Caco-2 (cell line): ENCODE measurements at regions not wholly inside any gene's neighbourhood (a gene's known extent, or its start where the extent isn't known, plus 50 kb on each side); places are given as distances from the start of the nearest gene placed in this dataset.

Experiments used
- BruUV-seq: library from RNA; stranded (reverse); fragments of 400-500 nt; replicated peaks from 2 replicates; lab custom pipeline; 2021; lab: Mats Ljungman, UMichigan
- CTCF ChIA-PET: fragments of 300-600 bp; sonication (Branson Sonifier 250); formaldehyde crosslinking; loops from one replicate; lab custom pipeline; 2022; ENCODE audit warnings: antibody characterized with exemption; lab: Charles Lee
- POLR2A ChIA-PET: fragments of 300-600 bp; sonication (Branson Sonifier 250); formaldehyde crosslinking; loops from one replicate; lab custom pipeline; 2022; ENCODE audit warnings: antibody characterized with exemption; lab: Charles Lee
- DNase-seq, 2 experiments: peaks; one replicate each; pipeline versions ENCODE4 v3.0.0 to v3.0.0-alpha.2; 2020 to 2022
- H3K27me3 ChIP-seq: replicated peaks from 2 replicates; pipeline ENCODE4 v1.6.0; 2011; ENCODE audit warnings: low read length; ENCODE audit not compliant: control insufficient read depth, insufficient read depth
- H3K36me3 ChIP-seq: 2 replicates; pipeline ENCODE4 v1.5.1; 2011; ENCODE audit warnings: low read length; ENCODE audit not compliant: control insufficient read depth, insufficient read depth
- H3K4me1 ChIP-seq: fragments of 250-450 bp; sonication (Bioruptor Pico); 2 replicates; pipeline ENCODE4 v1.5.1; 2020; ENCODE audit warnings: mild to moderate bottlenecking
- H3K4me3 ChIP-seq: 2 replicates; pipeline ENCODE4 v1.5.1; 2011; ENCODE audit warnings: low read depth, mild to moderate bottlenecking, control low read depth, low read length
- H3K9me3 ChIP-seq: fragments of 250-450 bp; sonication (Bioruptor Pico); 2 replicates; pipeline ENCODE4 v1.5.1; 2020; ENCODE audit warnings: mild to moderate bottlenecking, moderate library complexity
- H3K27ac Mint-ChIP-seq: one replicate; pipeline ENCODE4 v1.8.0; 2022; ENCODE audit warnings: mixed read lengths; ENCODE audit not compliant: unreplicated experiment
- H3K27me3 Mint-ChIP-seq: one replicate; pipeline ENCODE4 v1.8.0; 2022; ENCODE audit warnings: mixed read lengths; ENCODE audit not compliant: insufficient read depth, unreplicated experiment
- H3K36me3 Mint-ChIP-seq: one replicate; pipeline ENCODE4 v1.8.0; 2022; ENCODE audit warnings: mild to moderate bottlenecking, mixed read lengths; ENCODE audit not compliant: insufficient read depth, unreplicated experiment
- H3K4me1 Mint-ChIP-seq: one replicate; pipeline ENCODE4 v1.8.0; 2022; ENCODE audit warnings: low read depth, mixed read lengths; ENCODE audit not compliant: unreplicated experiment
- H3K4me3 Mint-ChIP-seq: one replicate; pipeline ENCODE4 v1.8.0; 2022; ENCODE audit warnings: mild to moderate bottlenecking, moderate library complexity, mixed read lengths; ENCODE audit not compliant: unreplicated experiment
- H3K9me3 Mint-ChIP-seq: one replicate; pipeline ENCODE4 v1.8.0; 2022; ENCODE audit warnings: mixed read lengths; ENCODE audit not compliant: unreplicated experiment
- CTCF ChIP-seq, 2 experiments: fragments of 200-600 bp in 1 of 2; IDR thresholded peaks; 1 replicate in 1 of 2; 2 replicates in 1 of 2; pipeline versions ENCODE4 v1.5.1 to v1.8.0; 2011 to 2022; ENCODE audit warnings: antibody characterized with exemption in 1 of 2, control low read depth in 1 of 2, inconsistent platforms in 1 of 2, low read depth in 1 of 2, low read length in 1 of 2, mild to moderate bottlenecking in 1 of 2, moderate library complexity in 1 of 2; ENCODE audit not compliant: insufficient read depth in 1 of 2, severe bottlenecking in 1 of 2, unreplicated experiment in 1 of 2
- intact Hi-C: fragments of 100-400 bp; cut with micrococcal nuclease; formaldehyde crosslinking; loops from one replicate; pipeline ENCODE4 v1.10.0; 2022; ENCODE audit not compliant: unreplicated experiment

GRCh38 chr5:107284822-107285525 lies 385.8 kb downstream of the EFNA5 start:
- H3K4me3 Mint-ChIP-seq: no peak overlapping the region
- no peak overlapping the region for H3K27ac Mint-ChIP-seq
- H3K36me3 ChIP-seq: no peaks in the 10 kb centered on the region
- no peak for TF ChIP-seq CTCF (IDR thresholded peaks at IDR 0.05; ENCODE audit: insufficient read depth in 1 of 2, low read depth in 1 of 2, low read length in 1 of 2, severe bottlenecking in 1 of 2, unreplicated experiment in 1 of 2)
- H3K4me3 ChIP-seq: no peak overlapping the region
- no peaks in the 10 kb centered on the region for H3K9me3 Mint-ChIP-seq
- H3K4me1 Mint-ChIP-seq: no peaks in the 10 kb centered on the region
- no peaks in the 10 kb centered on the region for H3K4me1 ChIP-seq
- intact Hi-C loops: no loop called here
- no peaks in the 10 kb centered on the region for H3K36me3 Mint-ChIP-seq
- H3K9me3 ChIP-seq: no peaks in the 10 kb centered on the region
- POLR2A ChIA-PET: no interaction called here
- DNase-seq: no peak
- no TSS peak for BruUV-seq
- CTCF ChIA-PET: no interaction called here
- no peaks in the 10 kb centered on the region for H3K27me3 ChIP-seq
- H3K27me3 Mint-ChIP-seq: peaks cover 5% of the 10 kb centered on the region

GRCh38 chr5:107282061-107282460 lies 388.7 kb downstream of the EFNA5 start:
- intact Hi-C loops: no loop called here
- Histone ChIP-seq H3K4me1 (no peaks in the 10 kb centered on the region), H3K36me3 (no peaks in the 10 kb centered on the region), H3K27me3 (no peaks in the 10 kb centered on the region), H3K9me3 (no peaks in the 10 kb centered on the region), H3K4me3 (no peak overlapping the region)
- TF ChIP-seq CTCF (IDR thresholded peaks at IDR 0.05; ENCODE audit: insufficient read depth in 1 of 2, low read depth in 1 of 2, low read length in 1 of 2, severe bottlenecking in 1 of 2, unreplicated experiment in 1 of 2): no peak
- Mint-ChIP-seq H3K9me3 (no peaks in the 10 kb centered on the region), H3K27me3 (peaks cover 7% of the 10 kb centered on the region), H3K27ac (no peak overlapping the region), H3K36me3 (no peaks in the 10 kb centered on the region), H3K4me1 (no peaks in the 10 kb centered on the region), H3K4me3 (no peak overlapping the region)
- no peak for DNase-seq
- ChIA-PET CTCF (no interaction called here), POLR2A (no interaction called here)
- no TSS peak for BruUV-seq

- H3K4me3 Mint-ChIP-seq: no peak overlapping the region
- DNase-seq: no peak
- H3K36me3 Mint-ChIP-seq: no peaks in the 10 kb centered on the region
- intact Hi-C loops: no loop called here
- CTCF ChIA-PET: no interaction called here
- H3K4me1 Mint-ChIP-seq: no peaks in the 10 kb centered on the region
- no TSS peak for BruUV-seq
- no peaks in the 10 kb centered on the region for H3K4me1 ChIP-seq
- no peak overlapping the region for H3K27ac Mint-ChIP-seq
- H3K9me3 Mint-ChIP-seq: no peaks in the 10 kb centered on the region
- POLR2A ChIA-PET: no interaction called here
- H3K27me3 ChIP-seq: no peaks in the 10 kb centered on the region
- peaks cover 8% of the 10 kb centered on the region for H3K27me3 Mint-ChIP-seq
- no peak overlapping the region for H3K4me3 ChIP-seq
- no peak for TF ChIP-seq CTCF (IDR thresholded peaks at IDR 0.05; ENCODE audit: insufficient read depth in 1 of 2, low read depth in 1 of 2, low read length in 1 of 2, severe bottlenecking in 1 of 2, unreplicated experiment in 1 of 2)
- no peaks in the 10 kb centered on the region for H3K9me3 ChIP-seq
- no peaks in the 10 kb centered on the region for H3K36me3 ChIP-seq
Observed at GRCh38 chr5:107278774-107279173, 392.0 kb downstream of the EFNA5 start.
